OCI-LY3 (cell line): ENCODE measurements at regions not wholly inside any gene's neighbourhood (a gene's known extent, or its start where the extent isn't known, plus 50 kb on each side); places are given as distances from the start of the nearest gene placed in this dataset.

Experiments used
- CTCF ChIP-seq: fragments of 200-600, 300-600 bp; sonication (generic); IDR thresholded peaks from 2 replicates; pipeline ENCODE4 v1.5.1; 2014; ENCODE audit warnings: antibody characterized with exemption, low read length, low read depth
- EZH2phosphoT487 ChIP-seq: fragments of 200-600 bp; shearing (Covaris generic); IDR thresholded peaks from 2 replicates; pipeline ENCODE4 v1.6.1; 2018; ENCODE audit warnings: antibody characterized with exemption, mixed run types, low read depth

DNA sequence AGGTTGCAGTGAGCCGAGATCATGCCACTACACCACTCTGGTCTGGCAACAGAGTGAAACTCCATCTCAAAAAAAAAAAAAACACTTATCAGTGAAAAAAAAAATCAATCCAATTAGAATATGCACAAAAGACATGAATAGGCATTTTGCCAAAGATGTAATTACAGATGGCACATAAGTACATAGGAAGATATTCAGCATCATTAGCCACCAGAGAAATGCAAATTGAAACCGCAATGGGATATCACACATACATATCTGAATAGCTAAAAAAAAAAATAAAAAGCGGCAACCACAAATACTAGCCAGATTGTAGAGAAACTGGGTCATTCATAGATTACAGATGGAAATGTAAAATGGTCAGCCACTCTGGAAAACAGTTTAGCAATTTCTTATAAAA, 1310.8 kb downstream of the XPNPEP1 start:
- TF ChIP-seq CTCF (no peak), EZH2phosphoT487 (no peak)
